HG02852 (cell line): ENCODE measurements at regions not wholly inside any gene's neighbourhood (a gene's known extent, or its start where the extent isn't known, plus 50 kb on each side); places are given as distances from the start of the nearest gene placed in this dataset.

ENCODE experiments used
- ATAC-seq: cut with Tn5 transposase; IDR thresholded peaks from one replicate; pipeline ENCODE4 v1.9.1; 2021; ENCODE audit warnings: mild to moderate bottlenecking, moderate library complexity; ENCODE audit not compliant: unreplicated experiment

GRCh38 chr4:186885289-186885688, 161.6 kb upstream of the FAT1 start:
- ATAC-seq, result no peak

- no peak for ATAC-seq
Observed at GRCh38 chr4:186886759-186887158, 163.1 kb upstream of the FAT1 start.

- ATAC-seq, result no peak
Observed at GRCh38 chr4:186887291-186887700, 163.6 kb upstream of the FAT1 start.

GRCh38 chr4:186887752-186888151, 164.1 kb upstream of the FAT1 start:
- no peak for ATAC-seq

GRCh38 chr4:186889876-186890643, 166.4 kb upstream of the FAT1 start:
- ATAC-seq, result no peak

GRCh38 chr4:186891859-186892486, 168.3 kb upstream of the FAT1 start:
- no peak for ATAC-seq

- no peak for ATAC-seq
Observed at GRCh38 chr4:186898367-186898766, 174.7 kb upstream of the FAT1 start.

- ATAC-seq, result no peak
Observed at GRCh38 chr4:186900232-186900900, 176.7 kb upstream of the FAT1 start.

GRCh38 chr4:186900984-186901383, 177.3 kb upstream of the FAT1 start:
- no peak for ATAC-seq

- no peak for ATAC-seq
Observed at GRCh38 chr4:186901850-186902249, 178.2 kb upstream of the FAT1 start.

GRCh38 chr4:186902361-186902760, 178.7 kb upstream of the FAT1 start:
- ATAC-seq, result no peak

GRCh38 chr4:186904101-186904500, 180.4 kb upstream of the FAT1 start:
- ATAC-seq, result no peak

- no peak for ATAC-seq
Observed at GRCh38 chr4:186906722-186907121, 183.1 kb upstream of the FAT1 start.

- ATAC-seq, result no peak
Observed at GRCh38 chr4:186910385-186910784, 186.7 kb upstream of the FAT1 start.

- no peak for ATAC-seq
Observed at GRCh38 chr4:186912606-186913005, 188.9 kb upstream of the FAT1 start.

GRCh38 chr4:186915816-186916215, 192.2 kb upstream of the FAT1 start:
- ATAC-seq, result no peak

- no peak for ATAC-seq
Observed at GRCh38 chr4:186917136-186917535, 193.5 kb upstream of the FAT1 start.

- ATAC-seq, result no peak
Observed at GRCh38 chr4:186918466-186918865, 194.8 kb upstream of the FAT1 start.

- ATAC-seq, result no peak
Observed at GRCh38 chr4:186919340-186919739, 195.7 kb upstream of the FAT1 start.

GRCh38 chr4:186920483-186920882, 196.8 kb upstream of the FAT1 start:
- ATAC-seq, result no peak

GRCh38 chr4:186920992-186921391, 197.3 kb upstream of the FAT1 start:
- no peak for ATAC-seq

GRCh38 chr4:186924723-186925122, 201.1 kb upstream of the FAT1 start:
- ATAC-seq, result no peak
